ENCODE measurements at regions not wholly inside any gene's neighbourhood (a gene's known extent, or its start where the extent isn't known, plus 50 kb on each side); places are given as distances from the start of the nearest gene placed in this dataset.

DNA sequence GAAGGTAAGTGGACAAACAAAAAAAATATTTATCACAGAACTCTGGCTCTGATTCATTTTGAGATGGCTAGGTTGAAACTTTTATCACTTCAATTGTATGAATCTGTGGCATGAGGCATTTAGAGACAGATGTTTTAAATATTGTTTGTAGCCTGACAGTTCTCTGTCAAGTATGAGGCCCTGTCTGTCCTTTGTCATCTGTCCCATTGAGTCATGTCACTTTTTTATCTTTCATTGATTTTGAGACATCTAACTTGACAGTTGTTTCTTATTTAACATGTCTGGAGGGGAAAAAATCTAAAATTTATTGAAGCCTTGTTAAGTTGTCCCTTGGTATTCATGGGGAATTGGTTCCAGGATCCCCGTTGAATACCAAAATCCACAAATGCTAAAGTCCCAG, 829.5 kb downstream of the FSCB start:
- no peak overlapping the region for H3K4me3 ChIP-seq
- H3K9me3 ChIP-seq = peaks cover 0 to 7% (median 0%) of the 10 kb centered on the region in 8 donors
- no peak for DNase-seq
- intact Hi-C loops (cut with DNase I; ENCODE audit: low total_unique reads) = no loop called here
- 62 to 89% (median 85%) methylated on average over 1 of the region's 1 CpG for WGBS, 5 donors
- no peaks in the 10 kb centered on the region for H3K4me1 ChIP-seq
- H3K27me3 ChIP-seq (replicated peaks in 1 of 7) = no peaks in the 10 kb centered on the region
- H3K36me3 ChIP-seq = no peaks in the 10 kb centered on the region
- no peak overlapping the region for H3K27ac ChIP-seq
- TF ChIP-seq POLR2AphosphoS5 (IDR thresholded peaks at IDR 0.05) = no peak
- TF ChIP-seq, protein P1, sequence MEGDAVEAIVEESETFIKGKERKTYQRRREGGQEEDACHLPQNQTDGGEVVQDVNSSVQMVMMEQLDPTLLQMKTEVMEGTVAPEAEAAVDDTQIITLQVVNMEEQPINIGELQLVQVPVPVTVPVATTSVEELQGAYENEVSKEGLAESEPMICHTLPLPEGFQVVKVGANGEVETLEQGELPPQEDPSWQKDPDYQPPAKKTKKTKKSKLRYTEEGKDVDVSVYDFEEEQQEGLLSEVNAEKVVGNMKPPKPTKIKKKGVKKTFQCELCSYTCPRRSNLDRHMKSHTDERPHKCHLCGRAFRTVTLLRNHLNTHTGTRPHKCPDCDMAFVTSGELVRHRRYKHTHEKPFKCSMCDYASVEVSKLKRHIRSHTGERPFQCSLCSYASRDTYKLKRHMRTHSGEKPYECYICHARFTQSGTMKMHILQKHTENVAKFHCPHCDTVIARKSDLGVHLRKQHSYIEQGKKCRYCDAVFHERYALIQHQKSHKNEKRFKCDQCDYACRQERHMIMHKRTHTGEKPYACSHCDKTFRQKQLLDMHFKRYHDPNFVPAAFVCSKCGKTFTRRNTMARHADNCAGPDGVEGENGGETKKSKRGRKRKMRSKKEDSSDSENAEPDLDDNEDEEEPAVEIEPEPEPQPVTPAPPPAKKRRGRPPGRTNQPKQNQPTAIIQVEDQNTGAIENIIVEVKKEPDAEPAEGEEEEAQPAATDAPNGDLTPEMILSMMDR (IDR thresholded peaks at IDR 0.05 in 8 of 11, conservative IDR thresholded peaks at IDR 0.05 in 3 of 11) = no peak
- TF ChIP-seq POLR2A (IDR thresholded peaks at IDR 0.05) = no peak

DNA sequence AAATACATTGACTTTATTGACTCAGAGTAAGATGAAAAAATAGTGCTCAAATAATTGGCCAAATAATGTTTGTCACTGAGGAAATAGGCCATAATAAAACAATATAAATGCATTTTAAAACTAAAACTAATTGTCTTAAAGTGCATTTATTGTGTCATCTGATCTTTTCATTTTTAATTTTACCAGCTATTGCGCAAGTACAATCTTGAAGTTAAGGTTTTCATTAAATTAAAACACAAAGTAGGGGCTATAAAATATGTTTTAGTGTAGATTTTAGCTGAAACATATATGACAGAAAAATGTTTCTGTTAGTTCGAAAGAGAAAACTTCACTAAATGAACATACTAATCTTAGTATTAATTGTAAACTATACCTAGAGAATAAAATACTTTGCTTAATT, 832.8 kb downstream of the FSCB start:
- Histone ChIP-seq H3K4me3 (no peak overlapping the region), H3K9me3 (peaks cover 0 to 13% (median 3%) of the 10 kb centered on the region in 8 donors), H3K36me3 (no peaks in the 10 kb centered on the region), H3K4me1 (no peaks in the 10 kb centered on the region), H3K27me3 (replicated peaks in 1 of 7) (no peaks in the 10 kb centered on the region), H3K27ac (no peak overlapping the region)
- TF ChIP-seq POLR2A (IDR thresholded peaks at IDR 0.05) (no peak), POLR2AphosphoS5 (IDR thresholded peaks at IDR 0.05) (no peak)
- TF ChIP-seq, protein P1 (IDR thresholded peaks at IDR 0.05 in 8 of 11, conservative IDR thresholded peaks at IDR 0.05 in 3 of 11) = no peak
- intact Hi-C loops (cut with DNase I; ENCODE audit: low total_unique reads) = no loop called here
- DNase-seq = no peak
- 79 to 95% (median 87%) methylated on average over 2 of the region's 2 CpGs for WGBS, 5 donors

DNA sequence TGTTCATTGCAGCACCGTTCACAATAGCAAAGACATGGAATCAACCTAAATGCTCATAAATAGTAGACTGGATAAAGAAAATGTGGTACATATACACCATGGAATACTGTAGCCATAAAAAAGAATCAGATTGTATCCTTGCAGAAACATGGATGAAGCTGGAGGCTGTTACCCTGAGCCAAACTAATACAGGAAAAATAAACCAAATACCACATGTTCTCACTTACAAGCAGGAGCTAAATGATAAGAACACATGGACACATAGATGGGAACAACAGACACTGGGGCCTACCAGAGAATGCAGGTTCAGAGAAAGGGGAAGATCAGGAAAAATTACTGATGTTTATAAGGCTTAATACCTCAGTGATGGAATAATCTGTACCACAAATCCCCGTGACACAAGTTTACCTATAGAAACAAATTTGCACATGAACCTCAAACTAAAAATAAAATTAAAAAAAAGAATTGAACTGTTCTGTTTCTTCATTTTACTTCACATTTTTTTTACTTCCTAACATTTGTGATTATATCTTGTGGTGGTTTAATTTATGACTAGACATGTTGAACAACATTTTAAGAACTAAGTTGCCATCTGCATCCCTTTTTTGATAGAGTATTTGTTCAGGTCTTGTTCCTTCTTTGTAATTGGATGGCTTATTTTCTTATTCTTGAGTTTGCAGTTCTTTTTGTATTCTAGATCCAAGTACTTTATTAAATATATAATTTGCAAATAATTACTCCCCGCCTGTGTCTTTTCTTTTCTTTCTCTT, 835.2 kb downstream of the FSCB start:
- WGBS, 5 donors = 60 to 74% (median 61%) methylated on average over 3 of the region's 3 CpGs
- no peaks in the 10 kb centered on the region for H3K27me3 ChIP-seq (replicated peaks in 1 of 7)
- intact Hi-C loops (cut with DNase I; ENCODE audit: low total_unique reads) = no loop called here
- no peak overlapping the region for H3K27ac ChIP-seq
- H3K9me3 ChIP-seq = peaks cover 0 to 24% (median 7%) of the 10 kb centered on the region in 8 donors
- TF ChIP-seq POLR2A (IDR thresholded peaks at IDR 0.05) = no peak
- TF ChIP-seq, protein P1 (IDR thresholded peaks at IDR 0.05 in 8 of 11, conservative IDR thresholded peaks at IDR 0.05 in 3 of 11) = no peak
- TF ChIP-seq POLR2AphosphoS5 (IDR thresholded peaks at IDR 0.05) = no peak
- no peak for DNase-seq
- H3K36me3 ChIP-seq = no peaks in the 10 kb centered on the region
- no peak overlapping the region for H3K4me3 ChIP-seq
- no peaks in the 10 kb centered on the region for H3K4me1 ChIP-seq

DNA sequence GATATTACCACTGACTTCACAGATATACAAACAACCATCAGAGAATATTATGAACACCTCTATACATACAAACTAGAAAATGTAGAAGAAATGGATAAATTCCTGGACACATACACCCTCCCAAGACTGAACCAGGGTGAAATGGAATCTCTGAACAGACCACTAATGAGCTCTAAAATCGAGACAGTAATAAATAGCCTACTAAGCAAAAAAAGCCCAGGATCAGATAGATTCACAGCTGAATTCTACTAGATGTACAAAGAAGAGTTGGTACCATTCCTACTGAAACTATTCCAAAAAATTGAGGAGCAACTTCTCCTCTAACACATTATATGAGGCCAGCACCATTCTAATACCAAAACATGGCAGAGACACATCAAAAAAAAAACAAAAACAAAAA, 837.7 kb downstream of the FSCB start:
- 43 to 69% (median 62%) methylated on average over 1 of the region's 1 CpG for WGBS, 5 donors
- Histone ChIP-seq H3K4me1 (no peaks in the 10 kb centered on the region), H3K36me3 (no peaks in the 10 kb centered on the region), H3K27me3 (replicated peaks in 1 of 7) (no peaks in the 10 kb centered on the region), H3K4me3 (no peak overlapping the region), H3K27ac (no peak overlapping the region), H3K9me3 (peaks cover 0 to 35% (median 0%) of the 10 kb centered on the region in 8 donors)
- intact Hi-C loops (cut with DNase I; ENCODE audit: low total_unique reads) = no loop called here
- no peak for TF ChIP-seq POLR2A (IDR thresholded peaks at IDR 0.05)
- TF ChIP-seq, protein P1 (IDR thresholded peaks at IDR 0.05 in 8 of 11, conservative IDR thresholded peaks at IDR 0.05 in 3 of 11) = no peak
- TF ChIP-seq POLR2AphosphoS5 (IDR thresholded peaks at IDR 0.05) = no peak
- DNase-seq = no peak

Data from spleen (tissue), 11 donors.